WTC11 (cell line): ENCODE measurements at regions not wholly inside any gene's neighbourhood (a gene's known extent, or its start where the extent isn't known, plus 50 kb on each side); places are given as distances from the start of the nearest gene placed in this dataset.

Source experiments
- ATAC-seq: fragments of 200-7000 bp; cut with Tn5 transposase; 2 replicates; pipeline ENCODE4 v1.10.0; 2021; ENCODE audit warnings: mild to moderate bottlenecking, moderate library complexity
- CTCF ChIA-PET: fragments of 300-600 bp; sonication (Branson Sonifier 250); formaldehyde crosslinking; loops from one replicate; lab custom pipeline; 2021; ENCODE audit warnings: antibody characterized with exemption; lab: Charles Lee
- POLR2A ChIA-PET: fragments of 350-600 bp; sonication (Branson Sonifier 250); formaldehyde crosslinking; loops from one replicate; lab custom pipeline; 2021; ENCODE audit warnings: antibody characterized with exemption; lab: Charles Lee
- DNase-seq: peaks from one replicate; pipeline ENCODE4 v3.0.0; 2021; ENCODE audit warnings: low spot score
- H3K27ac Mint-ChIP-seq: 2 replicates; pipeline ENCODE4 v1.8.0; 2021; ENCODE audit warnings: mixed read lengths
- H3K27me3 Mint-ChIP-seq: 2 replicates; pipeline ENCODE4 v1.8.0; 2021; ENCODE audit warnings: low read depth, mild to moderate bottlenecking, moderate library complexity, mixed read lengths
- H3K36me3 Mint-ChIP-seq: 2 replicates; pipeline ENCODE4 v1.8.0; 2021; ENCODE audit warnings: mixed read lengths
- H3K4me1 Mint-ChIP-seq: 2 replicates; pipeline ENCODE4 v1.8.0; 2022; ENCODE audit warnings: mixed read lengths
- H3K4me3 Mint-ChIP-seq: 2 replicates; pipeline ENCODE4 v1.8.0; 2021; ENCODE audit warnings: mild to moderate bottlenecking, moderate library complexity, mixed read lengths
- H3K9me3 Mint-ChIP-seq: 2 replicates; pipeline ENCODE4 v1.8.0; 2021; ENCODE audit warnings: mixed read lengths
- ATF2 ChIP-seq: sonication (generic); formaldehyde crosslinking; IDR thresholded peaks from 2 replicates; pipeline ENCODE4 v1.8.1; 2022; ENCODE audit warnings: low read depth, missing genetic modification reagents, borderline replicate concordance
- CBFB ChIP-seq: sonication (generic); formaldehyde crosslinking; IDR thresholded peaks from 2 replicates; pipeline ENCODE4 v1.8.1; 2022; ENCODE audit warnings: mild to moderate bottlenecking, low read depth, missing genetic modification reagents
- CDX4 ChIP-seq: fragments of 250-450 bp; sonication (Bioruptor Pico); IDR thresholded peaks from 2 replicates; pipeline ENCODE4 v1.9.0; 2021; ENCODE audit warnings: moderate library complexity, mild to moderate bottlenecking, inconsistent platforms, borderline replicate concordance
- E2F4 ChIP-seq: sonication (generic); formaldehyde crosslinking; IDR thresholded peaks from 2 replicates; pipeline ENCODE4 v1.8.1; 2022; ENCODE audit warnings: low read depth, mild to moderate bottlenecking, moderate library complexity, missing genetic modification reagents, borderline replicate concordance
- FOXK1 ChIP-seq: sonication (generic); formaldehyde crosslinking; IDR thresholded peaks from 2 replicates; pipeline ENCODE4 v1.8.0; 2022; ENCODE audit warnings: mild to moderate bottlenecking, moderate library complexity, missing genetic modification reagents
- FOXP4 ChIP-seq: sonication (generic); formaldehyde crosslinking; IDR thresholded peaks from 2 replicates; pipeline ENCODE4 v1.8.0; 2022; ENCODE audit warnings: mild to moderate bottlenecking, missing genetic modification reagents
- GRHL2 ChIP-seq: fragments of 250-450 bp; sonication (Bioruptor Pico); IDR thresholded peaks from 2 replicates; pipeline ENCODE4 v1.8.0; 2022; ENCODE audit warnings: mild to moderate bottlenecking, moderate library complexity; ENCODE audit not compliant: insufficient replicate concordance, severe bottlenecking
- MAX ChIP-seq: sonication (generic); formaldehyde crosslinking; IDR thresholded peaks from 2 replicates; pipeline ENCODE4 v1.8.0; 2022; ENCODE audit warnings: mild to moderate bottlenecking, missing genetic modification reagents
- MYBL2 ChIP-seq: sonication (generic); formaldehyde crosslinking; IDR thresholded peaks from 2 replicates; pipeline ENCODE4 v1.8.1; 2023; ENCODE audit warnings: mild to moderate bottlenecking, moderate library complexity, missing genetic modification reagents
- NR1H2 ChIP-seq: sonication (generic); formaldehyde crosslinking; IDR thresholded peaks from 2 replicates; pipeline ENCODE4 v1.9.0; 2021; ENCODE audit warnings: mild to moderate bottlenecking, moderate library complexity, missing genetic modification reagents
- PRDM15 ChIP-seq: sonication (generic); formaldehyde crosslinking; IDR thresholded peaks from 2 replicates; pipeline ENCODE4 v1.8.0; 2022; ENCODE audit warnings: missing genetic modification reagents
- SOX15 ChIP-seq: fragments of 250-450 bp; sonication (Bioruptor Pico); IDR thresholded peaks from 2 replicates; pipeline ENCODE4 v1.9.0; 2021; ENCODE audit warnings: mild to moderate bottlenecking
- USF2 ChIP-seq: sonication (generic); formaldehyde crosslinking; IDR thresholded peaks from 2 replicates; pipeline ENCODE4 v1.8.1; 2023; ENCODE audit warnings: mild to moderate bottlenecking, missing genetic modification reagents, moderate library complexity
- ZMAT4 ChIP-seq: fragments of 250-450 bp; sonication (Bioruptor Pico); IDR thresholded peaks from 2 replicates; pipeline ENCODE4 v1.9.0; 2021; ENCODE audit warnings: mild to moderate bottlenecking
- ZNF263 ChIP-seq: sonication (generic); formaldehyde crosslinking; IDR thresholded peaks from 2 replicates; pipeline ENCODE4 v1.8.1; 2022; ENCODE audit warnings: low read depth, mild to moderate bottlenecking, moderate library complexity, missing genetic modification reagents
- ZNF396 ChIP-seq: fragments of 250-450 bp; sonication (Bioruptor Pico); IDR thresholded peaks from 2 replicates; pipeline ENCODE4 v1.8.0; 2021; ENCODE audit warnings: mild to moderate bottlenecking, moderate library complexity, borderline replicate concordance
- ZSCAN18 ChIP-seq: fragments of 250-450 bp; sonication (Bioruptor Pico); IDR thresholded peaks from 2 replicates; pipeline ENCODE4 v2.1.2; 2022; ENCODE audit warnings: mild to moderate bottlenecking, moderate library complexity

- TF ChIP-seq MYBL2 (CRISPR knock-in tag) (no peak), CBFB (CRISPR knock-in tag) (no peak), CDX4 (no peak), SOX15 (CRISPR knock-in tag) (no peak), E2F4 (no peak), GRHL2 (CRISPR knock-in tag) (no peak), ZSCAN18 (no peak), FOXP4 (CRISPR knock-in tag) (no peak), NR1H2 (CRISPR knock-in tag) (no peak), ZNF263 (CRISPR knock-in tag) (no peak), FOXK1 (CRISPR knock-in tag) (no peak)
- DNase-seq: no peak
- no peak for ATAC-seq
- H3K4me1 Mint-ChIP-seq: no peaks in the 10 kb centered on the region
- H3K27ac Mint-ChIP-seq: no peak overlapping the region
- peaks cover 20% of the 10 kb centered on the region for H3K36me3 Mint-ChIP-seq
- no peaks in the 10 kb centered on the region for H3K27me3 Mint-ChIP-seq
- ChIA-PET CTCF (no interaction called here), POLR2A (no interaction called here)
- H3K4me3 Mint-ChIP-seq: no peak overlapping the region
- H3K9me3 Mint-ChIP-seq: peaks cover 52% of the 10 kb centered on the region
Measured at GRCh38 chr5:152704286-152704685, 299.2 kb upstream of the NMUR2 start.

- H3K27me3 Mint-ChIP-seq: no peaks in the 10 kb centered on the region
- H3K36me3 Mint-ChIP-seq: no peaks in the 10 kb centered on the region
- POLR2A ChIA-PET: no interaction called here
- DNase-seq: no peak
- H3K9me3 Mint-ChIP-seq: peaks cover 14% of the 10 kb centered on the region
- no peak overlapping the region for H3K27ac Mint-ChIP-seq
- no peak overlapping the region for H3K4me3 Mint-ChIP-seq
- TF ChIP-seq NR1H2 (CRISPR knock-in tag): no peak
- ATAC-seq: no peak
- no peaks in the 10 kb centered on the region for H3K4me1 Mint-ChIP-seq
- CTCF ChIA-PET: no interaction called here
Measured at GRCh38 chr5:152711801-152712388, 306.8 kb upstream of the NMUR2 start.

GRCh38 chr5:152717393-152717792 is 312.3 kb upstream of the NMUR2 start:
- H3K27ac Mint-ChIP-seq: no peak overlapping the region
- H3K4me3 Mint-ChIP-seq: no peak overlapping the region
- H3K4me1 Mint-ChIP-seq: no peaks in the 10 kb centered on the region
- peaks cover 32% of the 10 kb centered on the region for H3K9me3 Mint-ChIP-seq
- peak; percentile 62 for ATAC-seq
- DNase-seq: no peak
- POLR2A ChIA-PET: no interaction called here
- no peaks in the 10 kb centered on the region for H3K27me3 Mint-ChIP-seq
- CTCF ChIA-PET: no interaction called here
- peaks cover 13% of the 10 kb centered on the region; the same call in 1 of the 2 replicates for H3K36me3 Mint-ChIP-seq
- TF ChIP-seq MAX (CRISPR knock-in tag): no peak
- no peak for TF ChIP-seq ZNF396 (CRISPR knock-in tag)
- TF ChIP-seq PRDM15 (CRISPR knock-in tag): no peak
- TF ChIP-seq USF2 (CRISPR knock-in tag): no peak
- no peak for TF ChIP-seq ZMAT4
- TF ChIP-seq ATF2 (CRISPR knock-in tag): no peak
